Lower lobe of right lung (tissue), 2 donors: ENCODE measurements at regions not wholly inside any gene's neighbourhood (a gene's known extent, or its start where the extent isn't known, plus 50 kb on each side); places are given as distances from the start of the nearest gene placed in this dataset.

Experiments
- ATAC-seq, 2 donors: fragments of 200-7000 bp; cut with Tn5 transposase; one replicate each; pipeline ENCODE4 v1.9.1; 2020 to 2022; ENCODE audit warnings: mild to moderate bottlenecking in 2 of 2, moderate library complexity in 2 of 2
- DNase-seq: peaks from one replicate; pipeline ENCODE4 v3.0.0-alpha.2; 2020
- H3K27ac ChIP-seq: fragments of 200-600 bp; one replicate; pipeline ENCODE4 v1.8.0; 2022
- H3K27me3 ChIP-seq: fragments of 200-600 bp; one replicate; pipeline ENCODE4 v1.8.0; 2022; ENCODE audit warnings: low read depth
- H3K36me3 ChIP-seq: fragments of 200-600 bp; one replicate; pipeline ENCODE4 v1.8.0; 2022; ENCODE audit warnings: mild to moderate bottlenecking
- H3K4me1 ChIP-seq: fragments of 200-600 bp; one replicate; pipeline ENCODE4 v1.8.0; 2022
- H3K4me3 ChIP-seq: fragments of 200-600 bp; one replicate; pipeline ENCODE4 v1.8.0; 2022; ENCODE audit warnings: mild to moderate bottlenecking
- H3K9me3 ChIP-seq: fragments of 200-600 bp; one replicate; pipeline ENCODE4 v1.8.0; 2022
- CTCF ChIP-seq: fragments of 200-600 bp; IDR thresholded peaks from one replicate; pipeline ENCODE4 v1.8.0; 2022; ENCODE audit warnings: antibody characterized with exemption, mild to moderate bottlenecking
- intact Hi-C: fragments of 100-400 bp; cut with DNase I; formaldehyde crosslinking; loops from one replicate; pipeline ENCODE4 v1.11.0; 2022
- donor health status: DM: no; HTN: yes; CAD: no; lungs with severe emphysema.

GRCh38 chr10:113985297-113985844 is 58.3 kb upstream of the ADRB1 start:
- peaks cover 23% of the 10 kb centered on the region for H3K4me1 ChIP-seq
- H3K27me3 ChIP-seq: no peaks in the 10 kb centered on the region
- intact Hi-C loops: no loop called here
- ATAC-seq: no peak
- H3K4me3 ChIP-seq: no peak overlapping the region
- H3K36me3 ChIP-seq: no peaks in the 10 kb centered on the region
- no peak overlapping the region for H3K27ac ChIP-seq
- TF ChIP-seq CTCF: no peak
- DNase-seq: no peak
- no peaks in the 10 kb centered on the region for H3K9me3 ChIP-seq

GRCh38 chr10:113986316-113986715 is 57.4 kb upstream of the ADRB1 start:
- no peaks in the 10 kb centered on the region for H3K27me3 ChIP-seq
- intact Hi-C loops: no loop called here
- H3K4me1 ChIP-seq: peaks cover 23% of the 10 kb centered on the region
- TF ChIP-seq CTCF: no peak
- H3K4me3 ChIP-seq: no peak overlapping the region
- H3K9me3 ChIP-seq: no peaks in the 10 kb centered on the region
- ATAC-seq (no peak), DNase-seq (no peak)
- H3K36me3 ChIP-seq: no peaks in the 10 kb centered on the region
- no peak overlapping the region for H3K27ac ChIP-seq

GRCh38 chr10:113987156-113987555 is 56.5 kb upstream of the ADRB1 start:
- ATAC-seq (no peak), DNase-seq (no peak)
- intact Hi-C loops: no loop called here
- Histone ChIP-seq H3K27me3 (no peaks in the 10 kb centered on the region), H3K4me1 (peaks cover 19% of the 10 kb centered on the region), H3K36me3 (no peaks in the 10 kb centered on the region), H3K27ac (no peak overlapping the region), H3K4me3 (no peak overlapping the region), H3K9me3 (no peaks in the 10 kb centered on the region)
- TF ChIP-seq CTCF: no peak

- DNase-seq (no peak), ATAC-seq (no peak)
- Histone ChIP-seq H3K27ac (no peak overlapping the region), H3K9me3 (no peaks in the 10 kb centered on the region), H3K27me3 (no peaks in the 10 kb centered on the region), H3K4me3 (no peak overlapping the region), H3K4me1 (peaks cover 16% of the 10 kb centered on the region), H3K36me3 (no peaks in the 10 kb centered on the region)
- TF ChIP-seq CTCF: no peak
- intact Hi-C loops: no loop called here
Observed at GRCh38 chr10:113987805-113988204, 55.9 kb upstream of the ADRB1 start.

GRCh38 chr10:113988535-113988934 is 55.1 kb upstream of the ADRB1 start:
- Histone ChIP-seq H3K27me3 (no peaks in the 10 kb centered on the region), H3K4me3 (no peak overlapping the region), H3K4me1 (peaks cover 16% of the 10 kb centered on the region), H3K36me3 (no peaks in the 10 kb centered on the region), H3K9me3 (no peaks in the 10 kb centered on the region), H3K27ac (no peak overlapping the region)
- no peak for DNase-seq
- intact Hi-C loops: no loop called here
- no peak for TF ChIP-seq CTCF
- ATAC-seq: no peak
